ENCODE measurements at regions not wholly inside any gene's neighbourhood (a gene's known extent, or its start where the extent isn't known, plus 50 kb on each side); places are given as distances from the start of the nearest gene placed in this dataset.

- no peak for DNase-seq (ENCODE audit: insufficient read length, low spot score)
- FAIRE-seq, result no peak
- TF ChIP-seq POLR2A (IDR thresholded peaks at IDR 0.05; ENCODE audit: low read depth, low read length), result no peak
Observed at GRCh38 chrX:110992611-110993010, 103.4 kb upstream of the PAK3 start.

- no peak for FAIRE-seq
- TF ChIP-seq POLR2A (IDR thresholded peaks at IDR 0.05; ENCODE audit: low read depth, low read length), result no peak
Observed at GRCh38 chrX:110989869-110990268, 106.1 kb upstream of the PAK3 start.

GRCh38 chrX:110989447-110989846, 106.5 kb upstream of the PAK3 start:
- DNase-seq (ENCODE audit: insufficient read length, low spot score), result no peak
- FAIRE-seq, result no peak
- no peak for TF ChIP-seq POLR2A (IDR thresholded peaks at IDR 0.05; ENCODE audit: low read depth, low read length)

More at GRCh38 chrX:110989869-110990268, 106.1 kb upstream of the PAK3 start:
- DNase-seq (ENCODE audit: insufficient read length, low spot score), result no peak

- no peak for TF ChIP-seq POLR2A (IDR thresholded peaks at IDR 0.05; ENCODE audit: low read depth, low read length)
- FAIRE-seq, result no peak
- no peak for DNase-seq (ENCODE audit: insufficient read length, low spot score)
Observed at GRCh38 chrX:110987292-110987691, 108.7 kb upstream of the PAK3 start.

GRCh38 chrX:110985470-110985869, 110.5 kb upstream of the PAK3 start:
- DNase-seq (ENCODE audit: insufficient read length, low spot score), result no peak
- TF ChIP-seq POLR2A (IDR thresholded peaks at IDR 0.05; ENCODE audit: low read depth, low read length), result no peak
- FAIRE-seq, result no peak

- FAIRE-seq, result no peak
- no peak for TF ChIP-seq POLR2A (IDR thresholded peaks at IDR 0.05; ENCODE audit: low read depth, low read length)
Observed at GRCh38 chrX:110983024-110983423, 113.0 kb upstream of the PAK3 start.

GRCh38 chrX:110966839-110967238, 129.2 kb upstream of the PAK3 start:
- no peak for TF ChIP-seq POLR2A (IDR thresholded peaks at IDR 0.05; ENCODE audit: low read depth, low read length)
- DNase-seq (ENCODE audit: insufficient read length, low spot score) (no peak), FAIRE-seq (no peak)

More at GRCh38 chrX:110983024-110983423, 113.0 kb upstream of the PAK3 start:
- DNase-seq (ENCODE audit: insufficient read length, low spot score), result no peak

- no peak for TF ChIP-seq POLR2A (IDR thresholded peaks at IDR 0.05; ENCODE audit: low read depth, low read length)
- FAIRE-seq, result no peak
- DNase-seq (ENCODE audit: insufficient read length, low spot score), result no peak
Observed at GRCh38 chrX:110966091-110966454, 129.9 kb upstream of the PAK3 start.

- TF ChIP-seq POLR2A (IDR thresholded peaks at IDR 0.05; ENCODE audit: low read depth, low read length), result no peak
- DNase-seq (ENCODE audit: insufficient read length, low spot score) (no peak), FAIRE-seq (no peak)
Observed at GRCh38 chrX:110965409-110966090, 130.4 kb upstream of the PAK3 start.

- TF ChIP-seq POLR2A (IDR thresholded peaks at IDR 0.05; ENCODE audit: low read depth, low read length), result no peak
- DNase-seq (ENCODE audit: insufficient read length, low spot score), result no peak
- FAIRE-seq, result no peak
Observed at GRCh38 chrX:110964786-110965185, 131.2 kb upstream of the PAK3 start.

- TF ChIP-seq POLR2A (IDR thresholded peaks at IDR 0.05; ENCODE audit: low read depth, low read length), result no peak
- FAIRE-seq (no peak), DNase-seq (ENCODE audit: insufficient read length, low spot score) (no peak)
Observed at GRCh38 chrX:110962451-110962850, 133.5 kb upstream of the PAK3 start.

- FAIRE-seq (no peak), DNase-seq (ENCODE audit: insufficient read length, low spot score) (no peak)
- no peak for TF ChIP-seq POLR2A (IDR thresholded peaks at IDR 0.05; ENCODE audit: low read depth, low read length)
Observed at GRCh38 chrX:110955706-110956105, 140.3 kb upstream of the PAK3 start.

GRCh38 chrX:110954428-110955100, 141.4 kb upstream of the PAK3 start:
- FAIRE-seq, result no peak
- no peak for DNase-seq (ENCODE audit: insufficient read length, low spot score)
- TF ChIP-seq POLR2A (IDR thresholded peaks at IDR 0.05; ENCODE audit: low read depth, low read length), result no peak

- DNase-seq (ENCODE audit: insufficient read length, low spot score), result no peak
- TF ChIP-seq POLR2A (IDR thresholded peaks at IDR 0.05; ENCODE audit: low read depth, low read length), result no peak
- no peak for FAIRE-seq
Observed at GRCh38 chrX:110951472-110952269, 144.3 kb upstream of the PAK3 start.
